Fibroblast of skin of back (primary cell): ENCODE measurements at regions not wholly inside any gene's neighbourhood (a gene's known extent, or its start where the extent isn't known, plus 50 kb on each side); places are given as distances from the start of the nearest gene placed in this dataset.
A peak's percentile ranks its signal among the peaks of the same experiment; 100 is the strongest.
"Not testable (repeated sequence)": the region's sequence is repeated elsewhere in the genome, so short reads cannot be mapped to it uniquely, and the experiment has no call there.

Experiments
- DNase-seq: peaks from one replicate; pipeline ENCODE4 v3.0.0-alpha.2; 2013

GRCh38 chr2:204367466-204367865, 177.8 kb upstream of the PARD3B start:
- DNase-seq = no peak

GRCh38 chr2:204370172-204370718, 175.0 kb upstream of the PARD3B start:
- no peak for DNase-seq

GRCh38 chr2:204373942-204374341, 171.3 kb upstream of the PARD3B start:
- no peak for DNase-seq

GRCh38 chr2:204380141-204380881, 165.0 kb upstream of the PARD3B start:
- DNase-seq = no peak

GRCh38 chr2:204386668-204387067, 158.6 kb upstream of the PARD3B start:
- no peak for DNase-seq

- no peak for DNase-seq
Observed at GRCh38 chr2:204389120-204389519, 156.2 kb upstream of the PARD3B start.

- DNase-seq = no peak
Observed at GRCh38 chr2:204389856-204390255, 155.4 kb upstream of the PARD3B start.

- no peak for DNase-seq
Observed at GRCh38 chr2:204395539-204395938, 149.7 kb upstream of the PARD3B start.

GRCh38 chr2:204401114-204401513, 144.2 kb upstream of the PARD3B start:
- DNase-seq = peak; percentile 20

GRCh38 chr2:204407204-204408014, 137.9 kb upstream of the PARD3B start:
- no peak for DNase-seq

GRCh38 chr2:204412782-204413181, 132.5 kb upstream of the PARD3B start:
- DNase-seq = not testable (repeated sequence)

- no peak for DNase-seq
Observed at GRCh38 chr2:204415406-204416181, 129.7 kb upstream of the PARD3B start.

GRCh38 chr2:204416236-204416635, 129.0 kb upstream of the PARD3B start:
- no peak for DNase-seq

GRCh38 chr2:204425821-204426220, 119.5 kb upstream of the PARD3B start:
- DNase-seq = no peak

- DNase-seq = no peak
Observed at GRCh38 chr2:204428675-204429074, 116.6 kb upstream of the PARD3B start.

- no peak for DNase-seq
Observed at GRCh38 chr2:204431529-204431928, 113.7 kb upstream of the PARD3B start.

- no peak for DNase-seq
Observed at GRCh38 chr2:204432196-204432595, 113.1 kb upstream of the PARD3B start.

- DNase-seq = peak; percentile 93
Observed at GRCh38 chr2:204434660-204435462, 110.4 kb upstream of the PARD3B start.

- DNase-seq = peak; percentile 16
Observed at GRCh38 chr2:204436230-204436629, 109.0 kb upstream of the PARD3B start.

- DNase-seq = no peak
Observed at GRCh38 chr2:204437408-204437807, 107.9 kb upstream of the PARD3B start.

GRCh38 chr2:204437815-204438756, 107.2 kb upstream of the PARD3B start:
- no peak for DNase-seq
